A549 (cell line): ENCODE measurements at regions not wholly inside any gene's neighbourhood (a gene's known extent, or its start where the extent isn't known, plus 50 kb on each side); places are given as distances from the start of the nearest gene placed in this dataset.

Source experiments
- MAZ ChIP-seq: fragments of 150-350 bp; IDR thresholded peaks from 2 replicates; pipeline ENCODE4 v1.6.1; 2014; ENCODE audit warnings: antibody characterized with exemption, low read depth, low read length, borderline replicate concordance
- REST ChIP-seq: fragments of 200-600 bp; sonication (generic); IDR thresholded peaks from 2 replicates; pipeline ENCODE4 v1.6.1; 2016; ENCODE audit warnings: antibody characterized with exemption, mild to moderate bottlenecking, moderate library complexity
- TP53 ChIP-seq: fragments of 250-450 bp; sonication (Bioruptor Pico); IDR thresholded peaks from 2 replicates; pipeline ENCODE4 v1.5.0; 2021; ENCODE audit warnings: mild to moderate bottlenecking, moderate library complexity
- TF ChIP-seq, protein P1 (sequence below): fragments of >200 bp; sonication (Bioruptor Twin); formaldehyde crosslinking; IDR thresholded peaks from 3 replicates; pipeline ENCODE4 v1.5.1; 2016

DNA sequence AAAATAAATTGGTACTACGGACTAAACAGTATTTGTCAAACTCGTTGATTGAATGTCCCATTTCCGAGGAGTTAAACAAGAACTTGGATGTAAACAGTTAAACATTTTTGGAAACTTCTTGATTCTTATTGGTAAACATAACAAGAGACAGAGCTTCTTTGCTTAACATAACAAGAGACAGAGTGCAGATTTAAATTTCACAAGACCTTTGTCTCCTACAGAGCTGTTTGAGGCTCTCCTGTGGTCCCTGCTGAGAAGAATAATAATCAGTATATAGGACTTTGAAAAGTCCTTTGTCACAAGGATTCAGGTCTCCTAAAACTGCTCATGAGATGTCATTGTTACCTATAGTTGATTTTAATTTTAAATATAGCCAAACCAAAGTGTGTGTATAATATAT, 170.6 kb upstream of the C21orf91 start:
- no peak for TF ChIP-seq TP53 (CRISPR knock-in tag)
- TF ChIP-seq, protein P1, sequence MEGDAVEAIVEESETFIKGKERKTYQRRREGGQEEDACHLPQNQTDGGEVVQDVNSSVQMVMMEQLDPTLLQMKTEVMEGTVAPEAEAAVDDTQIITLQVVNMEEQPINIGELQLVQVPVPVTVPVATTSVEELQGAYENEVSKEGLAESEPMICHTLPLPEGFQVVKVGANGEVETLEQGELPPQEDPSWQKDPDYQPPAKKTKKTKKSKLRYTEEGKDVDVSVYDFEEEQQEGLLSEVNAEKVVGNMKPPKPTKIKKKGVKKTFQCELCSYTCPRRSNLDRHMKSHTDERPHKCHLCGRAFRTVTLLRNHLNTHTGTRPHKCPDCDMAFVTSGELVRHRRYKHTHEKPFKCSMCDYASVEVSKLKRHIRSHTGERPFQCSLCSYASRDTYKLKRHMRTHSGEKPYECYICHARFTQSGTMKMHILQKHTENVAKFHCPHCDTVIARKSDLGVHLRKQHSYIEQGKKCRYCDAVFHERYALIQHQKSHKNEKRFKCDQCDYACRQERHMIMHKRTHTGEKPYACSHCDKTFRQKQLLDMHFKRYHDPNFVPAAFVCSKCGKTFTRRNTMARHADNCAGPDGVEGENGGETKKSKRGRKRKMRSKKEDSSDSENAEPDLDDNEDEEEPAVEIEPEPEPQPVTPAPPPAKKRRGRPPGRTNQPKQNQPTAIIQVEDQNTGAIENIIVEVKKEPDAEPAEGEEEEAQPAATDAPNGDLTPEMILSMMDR: no peak
- no peak for TF ChIP-seq REST
- TF ChIP-seq MAZ: no peak
